GM23338 (cell line): ENCODE measurements at regions not wholly inside any gene's neighbourhood (a gene's known extent, or its start where the extent isn't known, plus 50 kb on each side); places are given as distances from the start of the nearest gene placed in this dataset.
"Not testable (repeated sequence)": the region's sequence is repeated elsewhere in the genome, so short reads cannot be mapped to it uniquely, and the experiment has no call there.

Source experiments
- ATAC-seq: fragments of 200-7000 bp; cut with Tn5 transposase; 3 replicates; pipeline ENCODE4 v1.9.1; 2020
- DNase-seq: peaks from one replicate; pipeline ENCODE4 v3.0.0-alpha.2; 2015; ENCODE audit warnings: low spot score
- H2AFZ ChIP-seq: fragments of 200-600 bp; sonication (generic); 2 replicates; pipeline ENCODE4 v1.8.0; 2016; ENCODE audit warnings: antibody characterized with exemption, mild to moderate bottlenecking, moderate library complexity
- H3F3A ChIP-seq: fragments of 200-600 bp; sonication (generic); replicated peaks from 2 replicates; pipeline ENCODE4 v1.8.0; 2017; ENCODE audit warnings: antibody characterized with exemption, mixed run types, low read depth
- H3K27ac ChIP-seq: fragments of 200-600 bp; sonication (generic); 2 replicates; pipeline ENCODE4 v1.6.1; 2016; ENCODE audit warnings: low read depth
- H3K27me3 ChIP-seq: fragments of 200-600 bp; sonication (generic); 2 replicates; pipeline ENCODE4 v1.8.0; 2016; ENCODE audit warnings: mild to moderate bottlenecking, mixed run types, moderate library complexity; ENCODE audit not compliant: insufficient read depth
- H3K36me3 ChIP-seq: fragments of 200-600 bp; sonication (generic); 2 replicates; pipeline ENCODE4 v1.8.0; 2016; ENCODE audit warnings: mild to moderate bottlenecking; ENCODE audit not compliant: insufficient read depth
- H3K4me1 ChIP-seq: fragments of 200-600 bp; sonication (generic); 2 replicates; pipeline ENCODE4 v1.8.0; 2016; ENCODE audit warnings: mild to moderate bottlenecking, moderate library complexity; ENCODE audit not compliant: insufficient read depth
- H3K4me2 ChIP-seq: fragments of 200-600 bp; sonication (generic); 2 replicates; pipeline ENCODE4 v1.7.1; 2017; ENCODE audit warnings: mixed run types
- H3K4me3 ChIP-seq: fragments of 200-600 bp; sonication (generic); 2 replicates; pipeline ENCODE4 v1.6.1; 2016; ENCODE audit warnings: mixed run types
- H3K79me2 ChIP-seq: fragments of 200-600 bp; sonication (generic); replicated peaks from 2 replicates; pipeline ENCODE4 v1.8.0; 2017; ENCODE audit warnings: mild to moderate bottlenecking; ENCODE audit not compliant: insufficient read depth
- H3K9me2 ChIP-seq: fragments of 200-600 bp; sonication (generic); 2 replicates; pipeline ENCODE4 v1.8.0; 2017; ENCODE audit not compliant: insufficient read depth
- H4K20me1 ChIP-seq: fragments of 200-600 bp; sonication (generic); replicated peaks from 2 replicates; pipeline ENCODE4 v1.8.0; 2017; ENCODE audit warnings: mild to moderate bottlenecking; ENCODE audit not compliant: insufficient read depth
- H3K27ac Mint-ChIP-seq: 2 replicates; pipeline ENCODE4 v1.8.0; 2020; ENCODE audit warnings: inconsistent platforms, mild to moderate bottlenecking, moderate library complexity, mixed read lengths
- H3K27me3 Mint-ChIP-seq: 3 replicates; pipeline ENCODE4 v1.8.0; 2022; ENCODE audit warnings: low read depth, mild to moderate bottlenecking, moderate library complexity, mixed read lengths, inconsistent platforms; ENCODE audit not compliant: insufficient read depth, poor library complexity
- H3K36me3 Mint-ChIP-seq: 3 replicates; pipeline ENCODE4 v1.8.0; 2021; ENCODE audit warnings: low read depth, mild to moderate bottlenecking, inconsistent platforms, moderate library complexity, mixed read lengths
- H3K4me1 Mint-ChIP-seq: 3 replicates; pipeline ENCODE4 v1.8.0; 2020; ENCODE audit warnings: mild to moderate bottlenecking, inconsistent platforms, mixed read lengths
- H3K4me3 Mint-ChIP-seq: 3 replicates; pipeline ENCODE4 v1.8.0; 2021; ENCODE audit warnings: moderate library complexity, mild to moderate bottlenecking, inconsistent platforms, mixed read lengths
- H3K9me3 Mint-ChIP-seq: 3 replicates; pipeline ENCODE4 v1.8.0; 2020; ENCODE audit warnings: moderate library complexity, mild to moderate bottlenecking, inconsistent platforms, mixed read lengths

GRCh38 chrY:26167332-26167731 is 545.4 kb downstream of the CDY1 start:
- not testable (repeated sequence) for H3K27me3 ChIP-seq, H3K36me3 ChIP-seq, H3K4me3 Mint-ChIP-seq, H3K9me3 Mint-ChIP-seq, H3K4me1 ChIP-seq, H3K27ac Mint-ChIP-seq, H3F3A ChIP-seq, H3K27ac ChIP-seq, H2AFZ ChIP-seq, H3K4me2 ChIP-seq, H3K9me2 ChIP-seq, H3K27me3 Mint-ChIP-seq, H3K4me1 Mint-ChIP-seq, H3K79me2 ChIP-seq, ATAC-seq, DNase-seq, H3K4me3 ChIP-seq, H4K20me1 ChIP-seq, H3K36me3 Mint-ChIP-seq

DNA sequence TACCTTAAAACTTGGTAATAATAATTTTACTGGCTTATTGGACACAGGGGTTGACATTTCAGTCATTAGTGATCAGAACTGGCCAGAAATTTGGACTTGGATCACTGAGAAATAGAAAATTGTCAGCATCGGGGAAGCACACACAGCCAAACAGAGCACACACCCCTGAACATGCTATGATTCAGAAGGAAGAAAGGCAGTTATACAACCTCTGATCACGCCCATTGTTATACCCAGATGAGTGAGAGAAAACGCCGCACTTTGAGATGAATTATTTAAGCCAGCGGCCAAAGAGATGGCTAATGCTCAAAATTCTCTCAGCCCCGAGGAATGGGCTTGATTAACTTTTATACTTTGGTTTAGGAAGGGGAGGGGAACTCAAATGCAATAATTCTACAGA is 557.4 kb downstream of the CDY1 start:
- not testable (repeated sequence) for H3K4me1 ChIP-seq, H3K79me2 ChIP-seq, H3K9me3 Mint-ChIP-seq, H3K4me3 Mint-ChIP-seq, H3K27me3 Mint-ChIP-seq, H3F3A ChIP-seq, H3K4me2 ChIP-seq, DNase-seq, H3K4me3 ChIP-seq, H3K27me3 ChIP-seq, H3K36me3 Mint-ChIP-seq, H2AFZ ChIP-seq, H4K20me1 ChIP-seq, H3K27ac ChIP-seq, H3K36me3 ChIP-seq, H3K4me1 Mint-ChIP-seq, H3K27ac Mint-ChIP-seq, ATAC-seq, H3K9me2 ChIP-seq

- not testable (repeated sequence) for H3K79me2 ChIP-seq, H3K4me1 ChIP-seq, H3K9me3 Mint-ChIP-seq, H3K4me1 Mint-ChIP-seq, H3K36me3 ChIP-seq, H3K4me3 ChIP-seq, H3K27me3 Mint-ChIP-seq, H3K36me3 Mint-ChIP-seq, H3K9me2 ChIP-seq, H3K27me3 ChIP-seq, H3F3A ChIP-seq, H3K27ac ChIP-seq, H3K4me2 ChIP-seq, H3K27ac Mint-ChIP-seq, H2AFZ ChIP-seq, H3K4me3 Mint-ChIP-seq, H4K20me1 ChIP-seq, DNase-seq, ATAC-seq
Measured at GRCh38 chrY:26224974-26225373, 603.1 kb downstream of the CDY1 start.

GRCh38 chrY:26225468-26225867 is 603.6 kb downstream of the CDY1 start:
- H3K79me2 ChIP-seq, H4K20me1 ChIP-seq, ATAC-seq, H3K27me3 Mint-ChIP-seq, H3K4me2 ChIP-seq, H3K4me1 ChIP-seq, H3K9me2 ChIP-seq, H3K4me1 Mint-ChIP-seq, H3K27me3 ChIP-seq, H3K36me3 Mint-ChIP-seq, H3K27ac Mint-ChIP-seq, H3K27ac ChIP-seq, H2AFZ ChIP-seq, H3K36me3 ChIP-seq, H3F3A ChIP-seq, DNase-seq, H3K9me3 Mint-ChIP-seq, H3K4me3 Mint-ChIP-seq, H3K4me3 ChIP-seq: not testable (repeated sequence)

GRCh38 chrY:26240944-26241343 is 619.0 kb downstream of the CDY1 start:
- H3K36me3 ChIP-seq, H3K27ac ChIP-seq, H3K79me2 ChIP-seq, H3K27me3 Mint-ChIP-seq, H4K20me1 ChIP-seq, H3K9me2 ChIP-seq, H3K4me3 ChIP-seq, DNase-seq, H3K4me2 ChIP-seq, ATAC-seq, H3K9me3 Mint-ChIP-seq, H3K27me3 ChIP-seq, H3F3A ChIP-seq, H3K36me3 Mint-ChIP-seq, H3K27ac Mint-ChIP-seq, H3K4me3 Mint-ChIP-seq, H2AFZ ChIP-seq, H3K4me1 ChIP-seq, H3K4me1 Mint-ChIP-seq: not testable (repeated sequence)

GRCh38 chrY:26254262-26254661 is 632.3 kb downstream of the CDY1 start:
- not testable (repeated sequence) for H3F3A ChIP-seq, H3K27me3 Mint-ChIP-seq, H2AFZ ChIP-seq, H3K36me3 ChIP-seq, H3K4me3 ChIP-seq, H3K79me2 ChIP-seq, H3K4me2 ChIP-seq, H3K27me3 ChIP-seq, H3K27ac Mint-ChIP-seq, H3K4me3 Mint-ChIP-seq, H3K36me3 Mint-ChIP-seq, ATAC-seq, H3K27ac ChIP-seq, DNase-seq, H3K4me1 Mint-ChIP-seq, H3K9me3 Mint-ChIP-seq, H4K20me1 ChIP-seq, H3K9me2 ChIP-seq, H3K4me1 ChIP-seq

GRCh38 chrY:26265449-26265848 is 643.5 kb downstream of the CDY1 start:
- not testable (repeated sequence) for H3K27me3 Mint-ChIP-seq, H3K4me2 ChIP-seq, DNase-seq, H2AFZ ChIP-seq, H3K4me3 ChIP-seq, ATAC-seq, H3K9me2 ChIP-seq, H3K4me1 ChIP-seq, H3K9me3 Mint-ChIP-seq, H3K4me1 Mint-ChIP-seq, H3K36me3 ChIP-seq, H3K27me3 ChIP-seq, H3K36me3 Mint-ChIP-seq, H4K20me1 ChIP-seq, H3K27ac Mint-ChIP-seq, H3K4me3 Mint-ChIP-seq, H3F3A ChIP-seq, H3K79me2 ChIP-seq, H3K27ac ChIP-seq
